Tibial nerve (tissue), 4 donors: ENCODE measurements at regions not wholly inside any gene's neighbourhood (a gene's known extent, or its start where the extent isn't known, plus 50 kb on each side); places are given as distances from the start of the nearest gene placed in this dataset.

Experiments used
- DNase-seq, 2 donors: peaks; one replicate each; pipeline ENCODE4 v3.0.0-alpha.2; 2019; ENCODE audit warnings: low spot score in 2 of 2
- H3K27ac ChIP-seq, 4 donors: fragments of 200-600 bp; sonication (generic) in 3 of 4; one replicate each; pipeline ENCODE4 v1.5.1; 2017 to 2019; ENCODE audit warnings: mild to moderate bottlenecking in 1 of 4
- H3K27me3 ChIP-seq, 2 donors: fragments of 200-600 bp; sonication (generic) in 1 of 2; one replicate each; pipeline versions ENCODE4 v1.5.1 to v1.6.0; 2017 to 2019
- H3K36me3 ChIP-seq, 3 donors: fragments of 200-600 bp; sonication (generic); one replicate each; pipeline ENCODE4 v1.5.1; 2018 to 2019
- H3K4me1 ChIP-seq, 4 donors: fragments of 200-600 bp; sonication (generic) in 3 of 4; one replicate each; pipeline ENCODE4 v1.5.1; 2017 to 2019
- H3K4me3 ChIP-seq, 4 donors: fragments of 200-600 bp; sonication (generic) in 3 of 4; one replicate each; pipeline ENCODE4 v1.5.1; 2017 to 2019; ENCODE audit warnings: mild to moderate bottlenecking in 1 of 4, moderate library complexity in 1 of 4
- H3K9me3 ChIP-seq, 4 donors: fragments of 200-600 bp; sonication (generic) in 3 of 4; one replicate each; pipeline ENCODE4 v1.5.1; 2017 to 2019
- EP300 ChIP-seq, 2 donors: sonication (generic); formaldehyde crosslinking; IDR thresholded peaks; one replicate each; pipeline ENCODE4 v1.6.1; 2017; ENCODE audit warnings: antibody characterized with exemption in 2 of 2, mild to moderate bottlenecking in 1 of 2
- POLR2A ChIP-seq, 2 donors: fragments of 450-650 bp; IDR thresholded peaks; one replicate each; pipeline ENCODE4 v1.6.1; 2017; ENCODE audit warnings: antibody characterized with exemption in 2 of 2, mild to moderate bottlenecking in 2 of 2, moderate library complexity in 2 of 2
- WGBS, 2 donors: methylation state at CpG; one replicate each; pipeline ENCODE4 v1.1.5; 2018; 5-methylcytosine and 5-hydroxymethylcytosine counted together
- TF ChIP-seq, protein P1 (sequence below), 5 experiments: fragments of 200-600 bp in 3 of 5; fragments of 450-650 bp in 2 of 5; sonication (generic) in 3 of 5; IDR thresholded peaks; one replicate each; pipeline ENCODE4 v1.5.1; 2016 to 2019; ENCODE audit warnings: antibody characterized with exemption in 5 of 5, mild to moderate bottlenecking in 3 of 5, moderate library complexity in 2 of 5

DNA sequence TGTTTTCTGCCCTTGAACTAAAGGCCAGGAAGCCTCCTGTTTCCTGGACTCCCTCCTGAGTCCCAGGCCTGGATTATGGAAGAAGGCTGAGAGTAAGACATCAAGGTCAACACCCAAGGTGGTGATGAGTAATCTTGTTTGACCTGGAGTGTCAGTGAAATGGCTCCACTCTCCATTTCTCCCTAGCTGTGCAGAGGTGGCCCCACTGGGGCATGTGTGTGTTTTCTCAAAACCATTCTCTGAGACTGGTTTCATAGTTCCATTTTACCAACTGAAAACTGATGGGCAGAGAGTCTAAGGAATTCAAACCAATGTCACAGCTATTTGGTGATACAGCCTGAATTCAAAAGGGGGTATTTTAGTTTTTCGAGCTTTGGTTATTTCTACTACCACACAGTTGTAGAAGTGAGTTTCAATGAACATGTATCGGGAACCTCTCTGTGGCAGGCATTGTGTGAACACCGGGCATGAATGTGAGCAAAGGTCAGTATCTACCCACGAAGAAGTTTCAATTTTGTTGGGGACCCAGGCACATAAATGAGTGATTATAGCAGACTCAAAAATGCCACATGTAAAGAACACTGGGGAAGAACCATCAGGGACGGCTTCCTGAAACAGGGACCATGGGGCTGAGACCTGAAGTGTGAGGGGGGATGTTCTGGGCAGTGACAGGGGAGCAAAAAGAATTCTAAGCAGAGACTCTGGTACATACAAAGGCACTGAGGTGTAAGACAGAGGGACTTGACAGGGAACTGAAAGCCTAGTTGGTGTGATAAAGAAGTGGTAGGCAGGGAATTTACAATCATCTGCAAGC, 269.6 kb upstream of the KLF4 start:
- Histone ChIP-seq H3K4me3 (no peak overlapping the region), H3K4me1 (peaks cover 0 to 4% (median 0%) of the 10 kb centered on the region in 4 donors), H3K9me3 (peaks cover 0 to 6% (median 0%) of the 10 kb centered on the region in 4 donors), H3K27me3 (no peaks in the 10 kb centered on the region), H3K27ac (peak overlapping the region in 1 of 4 donors; percentile 58), H3K36me3 (no peaks in the 10 kb centered on the region)
- no peak for TF ChIP-seq POLR2A (IDR thresholded peaks at IDR 0.05)
- TF ChIP-seq, protein P1, sequence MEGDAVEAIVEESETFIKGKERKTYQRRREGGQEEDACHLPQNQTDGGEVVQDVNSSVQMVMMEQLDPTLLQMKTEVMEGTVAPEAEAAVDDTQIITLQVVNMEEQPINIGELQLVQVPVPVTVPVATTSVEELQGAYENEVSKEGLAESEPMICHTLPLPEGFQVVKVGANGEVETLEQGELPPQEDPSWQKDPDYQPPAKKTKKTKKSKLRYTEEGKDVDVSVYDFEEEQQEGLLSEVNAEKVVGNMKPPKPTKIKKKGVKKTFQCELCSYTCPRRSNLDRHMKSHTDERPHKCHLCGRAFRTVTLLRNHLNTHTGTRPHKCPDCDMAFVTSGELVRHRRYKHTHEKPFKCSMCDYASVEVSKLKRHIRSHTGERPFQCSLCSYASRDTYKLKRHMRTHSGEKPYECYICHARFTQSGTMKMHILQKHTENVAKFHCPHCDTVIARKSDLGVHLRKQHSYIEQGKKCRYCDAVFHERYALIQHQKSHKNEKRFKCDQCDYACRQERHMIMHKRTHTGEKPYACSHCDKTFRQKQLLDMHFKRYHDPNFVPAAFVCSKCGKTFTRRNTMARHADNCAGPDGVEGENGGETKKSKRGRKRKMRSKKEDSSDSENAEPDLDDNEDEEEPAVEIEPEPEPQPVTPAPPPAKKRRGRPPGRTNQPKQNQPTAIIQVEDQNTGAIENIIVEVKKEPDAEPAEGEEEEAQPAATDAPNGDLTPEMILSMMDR (IDR thresholded peaks at IDR 0.05), result no peak
- TF ChIP-seq EP300 (IDR thresholded peaks at IDR 0.05), result no peak
- 81 to 87% methylated on average over 5 of the region's 5 CpGs for WGBS, 2 donors
- DNase-seq, result no peak

DNA sequence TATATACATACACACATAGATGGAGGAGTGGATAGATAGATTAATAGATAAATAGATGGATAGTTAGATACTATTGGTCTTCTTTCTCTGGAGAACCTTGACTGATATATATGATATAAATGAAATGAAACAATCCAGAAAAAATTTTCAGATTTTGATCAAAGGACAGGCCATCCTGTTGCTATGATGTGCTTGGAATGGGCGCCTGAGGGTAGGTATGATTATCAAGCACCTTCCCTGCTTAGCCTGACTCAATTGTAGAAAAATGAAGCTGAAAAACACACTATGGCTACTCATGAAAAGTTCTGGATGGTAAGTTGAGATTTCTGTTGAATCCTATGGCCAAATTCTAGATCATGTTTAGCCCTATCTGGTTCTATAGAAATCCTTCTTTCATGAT, 266.5 kb upstream of the KLF4 start:
- DNase-seq, result no peak
- Histone ChIP-seq H3K36me3 (no peaks in the 10 kb centered on the region), H3K27me3 (no peaks in the 10 kb centered on the region), H3K4me3 (no peak overlapping the region), H3K4me1 (peaks cover 0 to 16% (median 11%) of the 10 kb centered on the region in 4 donors), H3K27ac (no peak overlapping the region), H3K9me3 (no peaks in the 10 kb centered on the region)
- TF ChIP-seq, protein P1 (IDR thresholded peaks at IDR 0.05), result no peak
- no peak for TF ChIP-seq POLR2A (IDR thresholded peaks at IDR 0.05)
- no peak for TF ChIP-seq EP300 (IDR thresholded peaks at IDR 0.05)
- WGBS, 2 donors, result 96 to 100% methylated on average over 1 of the region's 1 CpG

DNA sequence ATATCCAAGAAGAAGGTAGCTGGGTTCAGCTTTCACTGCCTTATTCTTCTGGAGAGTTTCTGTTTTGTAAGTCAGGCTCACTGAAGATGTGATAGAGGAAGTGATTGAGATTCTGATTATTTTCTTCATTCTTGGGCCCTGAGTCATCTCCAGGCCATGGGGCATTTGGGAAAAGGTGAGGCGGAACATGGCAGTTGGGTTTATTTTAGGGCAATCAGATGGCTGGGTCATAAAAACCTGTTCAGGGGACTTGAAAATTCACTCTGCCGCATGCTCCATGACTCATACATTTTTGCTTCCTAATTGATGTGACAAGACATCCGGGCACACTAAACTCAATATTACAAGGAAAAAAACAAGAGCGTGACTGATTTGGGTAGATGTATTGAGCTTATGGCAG, 265.7 kb upstream of the KLF4 start:
- H3K9me3 ChIP-seq, result no peaks in the 10 kb centered on the region
- 58 to 60% methylated on average over 4 of the region's 4 CpGs for WGBS, 2 donors
- H3K27ac ChIP-seq, result no peak overlapping the region
- TF ChIP-seq, protein P1 (IDR thresholded peaks at IDR 0.05), result no peak
- TF ChIP-seq EP300 (IDR thresholded peaks at IDR 0.05) (peak in 1 of 2 donors; percentile 42), POLR2A (IDR thresholded peaks at IDR 0.05) (no peak)
- H3K4me3 ChIP-seq, result no peak overlapping the region
- DNase-seq, result no peak
- peaks cover 0 to 21% (median 15%) of the 10 kb centered on the region in 4 donors for H3K4me1 ChIP-seq
- H3K36me3 ChIP-seq, result no peaks in the 10 kb centered on the region
- H3K27me3 ChIP-seq, result no peaks in the 10 kb centered on the region

DNA sequence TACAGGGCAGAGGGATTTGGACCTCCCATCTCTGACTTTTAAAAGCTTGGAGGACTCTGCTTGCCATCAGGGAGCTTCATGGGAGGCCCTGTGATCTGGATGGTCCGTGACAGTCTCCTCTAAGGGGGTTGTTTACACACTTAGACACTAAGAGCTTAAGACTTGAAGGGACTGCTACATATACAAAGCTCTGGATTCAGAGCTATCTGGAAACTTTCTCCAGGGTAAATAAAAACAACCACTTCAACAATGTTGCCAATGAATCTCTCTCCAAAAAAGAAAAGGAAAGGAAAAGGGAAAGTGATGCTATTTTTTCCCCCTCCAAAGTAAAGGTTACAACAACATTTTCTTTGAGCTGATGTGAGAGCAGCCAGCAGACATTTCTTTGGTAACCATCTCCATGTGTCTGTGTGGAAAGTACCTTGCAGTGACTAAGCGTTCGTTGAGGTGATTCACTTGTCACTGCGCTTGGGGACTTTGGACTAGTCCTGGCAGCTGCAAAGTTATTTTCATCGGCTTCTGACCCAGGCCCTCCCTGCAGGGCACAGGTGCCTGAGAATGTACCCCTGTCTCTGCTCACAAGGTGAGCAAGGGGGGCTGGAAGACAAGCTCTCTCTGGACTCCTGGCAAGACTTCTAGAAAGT, 262.1 kb upstream of the KLF4 start:
- Histone ChIP-seq H3K4me3 (no peak overlapping the region), H3K9me3 (no peaks in the 10 kb centered on the region), H3K27me3 (no peaks in the 10 kb centered on the region), H3K36me3 (no peaks in the 10 kb centered on the region), H3K4me1 (peaks cover 0 to 44% (median 27%) of the 10 kb centered on the region in 4 donors), H3K27ac (peak overlapping the region; percentile 70 to 91 (median 81))
- TF ChIP-seq EP300 (IDR thresholded peaks at IDR 0.05) (peak in 1 of 2 donors; percentile 50), POLR2A (IDR thresholded peaks at IDR 0.05) (no peak)
- TF ChIP-seq, protein P1 (IDR thresholded peaks at IDR 0.05), result no peak
- peak in 1 of 2 donors; percentile 44 for DNase-seq
- 46 to 47% methylated on average over 5 of the region's 5 CpGs for WGBS, 2 donors
